ENCODE measurements at regions not wholly inside any gene's neighbourhood (a gene's known extent, or its start where the extent isn't known, plus 50 kb on each side); places are given as distances from the start of the nearest gene placed in this dataset.

- DNase-seq (ENCODE audit: low spot score): peak; percentile 58
- in situ Hi-C loops (cut with MboI; ENCODE audit: low sequenced_read_pairs, unreplicated experiment): no loop called here
- peak; percentile 13 for TF ChIP-seq CTCF (IDR thresholded peaks at IDR 0.05; ENCODE audit: borderline replicate concordance, control extremely low read depth, extremely low read depth, insufficient read depth, missing control alignments)
Measured at GRCh38 chr6:169990095-169991030, 238.9 kb downstream of the ERMARD start.

GRCh38 chr6:169989594-169989993, 238.2 kb downstream of the ERMARD start:
- in situ Hi-C loops (cut with MboI; ENCODE audit: low sequenced_read_pairs, unreplicated experiment): no loop called here
- no peak for TF ChIP-seq CTCF (IDR thresholded peaks at IDR 0.05; ENCODE audit: borderline replicate concordance, control extremely low read depth, extremely low read depth, insufficient read depth, missing control alignments)
- DNase-seq (ENCODE audit: low spot score): no peak

- in situ Hi-C loops (cut with MboI; ENCODE audit: low sequenced_read_pairs, unreplicated experiment): no loop called here
- no peak for TF ChIP-seq CTCF (IDR thresholded peaks at IDR 0.05; ENCODE audit: borderline replicate concordance, control extremely low read depth, extremely low read depth, insufficient read depth, missing control alignments)
- no peak for DNase-seq (ENCODE audit: low spot score)
Measured at GRCh38 chr6:169988769-169989550, 237.5 kb downstream of the ERMARD start.

GRCh38 chr6:169986848-169987498, 235.6 kb downstream of the ERMARD start:
- no peak for TF ChIP-seq CTCF (IDR thresholded peaks at IDR 0.05; ENCODE audit: borderline replicate concordance, control extremely low read depth, extremely low read depth, insufficient read depth, missing control alignments)
- in situ Hi-C loops (cut with MboI; ENCODE audit: low sequenced_read_pairs, unreplicated experiment): no loop called here
- no peak for DNase-seq (ENCODE audit: low spot score)

- DNase-seq (ENCODE audit: low spot score): no peak
- no peak for TF ChIP-seq CTCF (IDR thresholded peaks at IDR 0.05; ENCODE audit: borderline replicate concordance, control extremely low read depth, extremely low read depth, insufficient read depth, missing control alignments)
- in situ Hi-C loops (cut with MboI; ENCODE audit: low sequenced_read_pairs, unreplicated experiment): no loop called here
Measured at GRCh38 chr6:169986171-169986847, 234.9 kb downstream of the ERMARD start.
